ENCODE measurements at regions not wholly inside any gene's neighbourhood (a gene's known extent, or its start where the extent isn't known, plus 50 kb on each side); places are given as distances from the start of the nearest gene placed in this dataset.

DNA sequence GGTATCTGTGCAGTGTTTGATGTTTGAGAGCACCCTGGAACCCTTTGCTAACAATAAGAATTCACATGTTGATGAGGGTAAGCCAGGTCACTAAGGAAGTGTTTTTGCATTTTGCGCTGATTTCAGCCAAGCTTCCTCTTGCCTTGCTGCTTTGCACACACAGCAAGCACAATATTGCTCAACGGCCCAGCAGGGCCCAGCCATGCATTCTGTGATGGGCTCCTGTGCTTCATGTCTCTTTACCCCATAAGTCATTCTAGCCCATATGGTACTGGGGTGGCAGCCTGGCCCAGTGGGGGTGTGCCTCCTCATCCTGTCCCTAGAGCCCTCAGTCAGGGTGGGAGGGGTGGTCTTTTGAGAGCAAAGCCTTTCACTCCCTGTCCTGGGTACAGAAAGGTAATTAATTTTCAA, 481.3 kb downstream of the GADD45G start:
- in situ Hi-C loops (cut with MboI) (no loop called here), intact Hi-C loops (cut with micrococcal nuclease; ENCODE audit: unreplicated experiment) (no loop called here)
- no peak overlapping the region for H3K4me2 ChIP-seq (ENCODE audit: control insufficient read depth, insufficient read depth)
- RAD21 ChIA-PET (ENCODE audit: unreplicated experiment): no interaction called here
- WGBS (ENCODE audit: insufficient coverage, insufficient replicate concordance, low lambda C conversion rate, missing lambda C conversion rate): 36% methylated on average over 2 of the region's 2 CpGs
- no peaks in the 10 kb centered on the region for H3K79me2 ChIP-seq (ENCODE audit: control insufficient read depth, insufficient read depth, low read length)
- TF ChIP-seq JUND (IDR thresholded peaks at IDR 0.05; ENCODE audit: low read depth, low read length) (no peak), SUZ12 (IDR thresholded peaks at IDR 0.05; ENCODE audit: unreplicated experiment) (no peak), RCOR1 (conservative IDR thresholded peaks at IDR 0.05; ENCODE audit: low read depth, low read length) (no peak), CBX5 (IDR thresholded peaks at IDR 0.05; ENCODE audit: low read depth) (no peak), GATAD2B (conservative IDR thresholded peaks at IDR 0.05; ENCODE audit: low read depth) (no peak), KAT2A (conservative IDR thresholded peaks at IDR 0.05; ENCODE audit: control insufficient read depth, low read depth, low read length) (no peak), ZNF24 (IDR thresholded peaks at IDR 0.05) (no peak), MEF2B (IDR thresholded peaks at IDR 0.05; ENCODE audit: partially characterized antibody, poor library complexity, severe bottlenecking) (no peak), NFXL1 (IDR thresholded peaks at IDR 0.05; ENCODE audit: borderline replicate concordance) (no peak), ZNF622 (IDR thresholded peaks at IDR 0.05) (no peak)
- TF ChIP-seq, protein P1, sequence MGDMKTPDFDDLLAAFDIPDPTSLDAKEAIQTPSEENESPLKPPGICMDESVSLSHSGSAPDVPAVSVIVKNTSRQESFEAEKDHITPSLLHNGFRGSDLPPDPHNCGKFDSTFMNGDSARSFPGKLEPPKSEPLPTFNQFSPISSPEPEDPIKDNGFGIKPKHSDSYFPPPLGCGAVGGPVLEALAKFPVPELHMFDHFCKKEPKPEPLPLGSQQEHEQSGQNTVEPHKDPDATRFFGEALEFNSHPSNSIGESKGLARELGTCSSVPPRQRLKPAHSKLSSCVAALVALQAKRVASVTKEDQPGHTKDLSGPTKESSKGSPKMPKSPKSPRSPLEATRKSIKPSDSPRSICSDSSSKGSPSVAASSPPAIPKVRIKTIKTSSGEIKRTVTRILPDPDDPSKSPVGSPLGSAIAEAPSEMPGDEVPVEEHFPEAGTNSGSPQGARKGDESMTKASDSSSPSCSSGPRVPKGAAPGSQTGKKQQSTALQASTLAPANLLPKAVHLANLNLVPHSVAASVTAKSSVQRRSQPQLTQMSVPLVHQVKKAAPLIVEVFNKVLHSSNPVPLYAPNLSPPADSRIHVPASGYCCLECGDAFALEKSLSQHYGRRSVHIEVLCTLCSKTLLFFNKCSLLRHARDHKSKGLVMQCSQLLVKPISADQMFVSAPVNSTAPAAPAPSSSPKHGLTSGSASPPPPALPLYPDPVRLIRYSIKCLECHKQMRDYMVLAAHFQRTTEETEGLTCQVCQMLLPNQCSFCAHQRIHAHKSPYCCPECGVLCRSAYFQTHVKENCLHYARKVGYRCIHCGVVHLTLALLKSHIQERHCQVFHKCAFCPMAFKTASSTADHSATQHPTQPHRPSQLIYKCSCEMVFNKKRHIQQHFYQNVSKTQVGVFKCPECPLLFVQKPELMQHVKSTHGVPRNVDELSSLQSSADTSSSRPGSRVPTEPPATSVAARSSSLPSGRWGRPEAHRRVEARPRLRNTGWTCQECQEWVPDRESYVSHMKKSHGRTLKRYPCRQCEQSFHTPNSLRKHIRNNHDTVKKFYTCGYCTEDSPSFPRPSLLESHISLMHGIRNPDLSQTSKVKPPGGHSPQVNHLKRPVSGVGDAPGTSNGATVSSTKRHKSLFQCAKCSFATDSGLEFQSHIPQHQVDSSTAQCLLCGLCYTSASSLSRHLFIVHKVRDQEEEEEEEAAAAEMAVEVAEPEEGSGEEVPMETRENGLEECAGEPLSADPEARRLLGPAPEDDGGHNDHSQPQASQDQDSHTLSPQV (IDR thresholded peaks at IDR 0.05): no peak
- TF ChIP-seq, protein P2, sequence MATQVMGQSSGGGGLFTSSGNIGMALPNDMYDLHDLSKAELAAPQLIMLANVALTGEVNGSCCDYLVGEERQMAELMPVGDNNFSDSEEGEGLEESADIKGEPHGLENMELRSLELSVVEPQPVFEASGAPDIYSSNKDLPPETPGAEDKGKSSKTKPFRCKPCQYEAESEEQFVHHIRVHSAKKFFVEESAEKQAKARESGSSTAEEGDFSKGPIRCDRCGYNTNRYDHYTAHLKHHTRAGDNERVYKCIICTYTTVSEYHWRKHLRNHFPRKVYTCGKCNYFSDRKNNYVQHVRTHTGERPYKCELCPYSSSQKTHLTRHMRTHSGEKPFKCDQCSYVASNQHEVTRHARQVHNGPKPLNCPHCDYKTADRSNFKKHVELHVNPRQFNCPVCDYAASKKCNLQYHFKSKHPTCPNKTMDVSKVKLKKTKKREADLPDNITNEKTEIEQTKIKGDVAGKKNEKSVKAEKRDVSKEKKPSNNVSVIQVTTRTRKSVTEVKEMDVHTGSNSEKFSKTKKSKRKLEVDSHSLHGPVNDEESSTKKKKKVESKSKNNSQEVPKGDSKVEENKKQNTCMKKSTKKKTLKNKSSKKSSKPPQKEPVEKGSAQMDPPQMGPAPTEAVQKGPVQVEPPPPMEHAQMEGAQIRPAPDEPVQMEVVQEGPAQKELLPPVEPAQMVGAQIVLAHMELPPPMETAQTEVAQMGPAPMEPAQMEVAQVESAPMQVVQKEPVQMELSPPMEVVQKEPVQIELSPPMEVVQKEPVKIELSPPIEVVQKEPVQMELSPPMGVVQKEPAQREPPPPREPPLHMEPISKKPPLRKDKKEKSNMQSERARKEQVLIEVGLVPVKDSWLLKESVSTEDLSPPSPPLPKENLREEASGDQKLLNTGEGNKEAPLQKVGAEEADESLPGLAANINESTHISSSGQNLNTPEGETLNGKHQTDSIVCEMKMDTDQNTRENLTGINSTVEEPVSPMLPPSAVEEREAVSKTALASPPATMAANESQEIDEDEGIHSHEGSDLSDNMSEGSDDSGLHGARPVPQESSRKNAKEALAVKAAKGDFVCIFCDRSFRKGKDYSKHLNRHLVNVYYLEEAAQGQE (IDR thresholded peaks at IDR 0.05; ENCODE audit: low read depth, low read length): no peak
- TF ChIP-seq, protein P3, sequence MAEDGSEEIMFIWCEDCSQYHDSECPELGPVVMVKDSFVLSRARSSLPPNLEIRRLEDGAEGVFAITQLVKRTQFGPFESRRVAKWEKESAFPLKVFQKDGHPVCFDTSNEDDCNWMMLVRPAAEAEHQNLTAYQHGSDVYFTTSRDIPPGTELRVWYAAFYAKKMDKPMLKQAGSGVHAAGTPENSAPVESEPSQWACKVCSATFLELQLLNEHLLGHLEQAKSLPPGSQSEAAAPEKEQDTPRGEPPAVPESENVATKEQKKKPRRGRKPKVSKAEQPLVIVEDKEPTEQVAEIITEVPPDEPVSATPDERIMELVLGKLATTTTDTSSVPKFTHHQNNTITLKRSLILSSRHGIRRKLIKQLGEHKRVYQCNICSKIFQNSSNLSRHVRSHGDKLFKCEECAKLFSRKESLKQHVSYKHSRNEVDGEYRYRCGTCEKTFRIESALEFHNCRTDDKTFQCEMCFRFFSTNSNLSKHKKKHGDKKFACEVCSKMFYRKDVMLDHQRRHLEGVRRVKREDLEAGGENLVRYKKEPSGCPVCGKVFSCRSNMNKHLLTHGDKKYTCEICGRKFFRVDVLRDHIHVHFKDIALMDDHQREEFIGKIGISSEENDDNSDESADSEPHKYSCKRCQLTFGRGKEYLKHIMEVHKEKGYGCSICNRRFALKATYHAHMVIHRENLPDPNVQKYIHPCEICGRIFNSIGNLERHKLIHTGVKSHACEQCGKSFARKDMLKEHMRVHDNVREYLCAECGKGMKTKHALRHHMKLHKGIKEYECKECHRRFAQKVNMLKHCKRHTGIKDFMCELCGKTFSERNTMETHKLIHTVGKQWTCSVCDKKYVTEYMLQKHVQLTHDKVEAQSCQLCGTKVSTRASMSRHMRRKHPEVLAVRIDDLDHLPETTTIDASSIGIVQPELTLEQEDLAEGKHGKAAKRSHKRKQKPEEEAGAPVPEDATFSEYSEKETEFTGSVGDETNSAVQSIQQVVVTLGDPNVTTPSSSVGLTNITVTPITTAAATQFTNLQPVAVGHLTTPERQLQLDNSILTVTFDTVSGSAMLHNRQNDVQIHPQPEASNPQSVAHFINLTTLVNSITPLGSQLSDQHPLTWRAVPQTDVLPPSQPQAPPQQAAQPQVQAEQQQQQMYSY (CRISPR knock-in tag; IDR thresholded peaks at IDR 0.05): no peak
- no peaks in the 10 kb centered on the region for H3K9me3 ChIP-seq (replicated peaks; ENCODE audit: control insufficient read depth, insufficient read depth, low read length)
- H3K4me3 ChIP-seq: no peak overlapping the region
- no peak for FAIRE-seq
- H3K4me1 ChIP-seq (ENCODE audit: control insufficient read depth, insufficient read depth, low read length): no peaks in the 10 kb centered on the region
- peaks cover 0 to 2% of the 10 kb centered on the region in 2 experiments; a peak in 2 of 4 replicates for H3K27me3 ChIP-seq (replicated peaks in 1 of 2; ENCODE audit: control insufficient read depth in 2 of 2, insufficient read depth in 2 of 2, low read length in 1 of 2)
- no peak overlapping the region for H3K27ac ChIP-seq (ENCODE audit: control insufficient read depth, insufficient read depth)
- H4K20me1 ChIP-seq (ENCODE audit: control insufficient read depth, insufficient read depth): no peaks in the 10 kb centered on the region
- SMC1A ChIA-PET (ENCODE audit: uncharacterized antibody, unreplicated experiment): no interaction called here
- H3K9ac ChIP-seq (ENCODE audit: control insufficient read depth, insufficient read depth, low read length): no peak overlapping the region
- CTCF ChIA-PET: no interaction called here
- no peaks in the 10 kb centered on the region for H3K36me3 ChIP-seq (ENCODE audit: control insufficient read depth in 2 of 2, insufficient read depth in 2 of 2, low read length in 1 of 2)
- DNase-seq (ENCODE audit: low read depth, low spot score): no peak
- H2AFZ ChIP-seq (ENCODE audit: control insufficient read depth, low read depth, low read length): no peak overlapping the region
- BruUV-seq (replicated peaks): no TSS peak
- no peak for ATAC-seq
- POLR2A ChIA-PET: no interaction called here
